Lung (tissue), 11 donors: ENCODE measurements at regions not wholly inside any gene's neighbourhood (a gene's known extent, or its start where the extent isn't known, plus 50 kb on each side); places are given as distances from the start of the nearest gene placed in this dataset.
"Not testable (repeated sequence)": the region's sequence is repeated elsewhere in the genome, so short reads cannot be mapped to it uniquely, and the experiment has no call there.

Experiments
- ATAC-seq: fragments of 200-7000 bp; cut with Tn5 transposase; one replicate; pipeline ENCODE4 v1.9.1; 2020; ENCODE audit warnings: moderate number of reproducible peaks; ENCODE audit not compliant: insufficient read depth, low FRiP score
- DNase-seq, 3 donors: peaks; one replicate each; pipeline ENCODE4 v3.0.0-alpha.2; 2013 to 2017
- H3K27ac ChIP-seq, 2 donors: one replicate each; pipeline ENCODE4 v1.5.1; 2013; ENCODE audit warnings: mild to moderate bottlenecking in 2 of 2, moderate library complexity in 2 of 2, control low read depth in 1 of 2, inconsistent platforms in 1 of 2, low read depth in 1 of 2, low read length in 1 of 2
- H3K27me3 ChIP-seq, 3 donors: one replicate each; pipeline ENCODE4 v1.5.1; 2013; ENCODE audit warnings: low read length in 2 of 3; ENCODE audit not compliant: control insufficient read depth in 3 of 3, insufficient read depth in 3 of 3
- H3K36me3 ChIP-seq, 4 donors: one replicate each; pipeline ENCODE4 v1.5.1; 2013; ENCODE audit warnings: low read length in 4 of 4, mild to moderate bottlenecking in 1 of 4, moderate library complexity in 1 of 4; ENCODE audit not compliant: control insufficient read depth in 4 of 4, insufficient read depth in 4 of 4
- H3K4me1 ChIP-seq, 5 donors: one replicate each; pipeline ENCODE4 v1.5.1; 2013; ENCODE audit warnings: low read length in 5 of 5, mild to moderate bottlenecking in 2 of 5, moderate library complexity in 1 of 5; ENCODE audit not compliant: control insufficient read depth in 5 of 5, insufficient read depth in 5 of 5
- H3K4me3 ChIP-seq: one replicate; pipeline ENCODE4 v1.5.1; 2013; ENCODE audit warnings: mild to moderate bottlenecking, control low read depth, moderate library complexity
- H3K9ac ChIP-seq, 2 donors: one replicate each; pipeline ENCODE4 v1.5.1; 2013; ENCODE audit warnings: low read length in 2 of 2, control low read depth in 1 of 2; ENCODE audit not compliant: insufficient read depth in 1 of 2
- H3K9me3 ChIP-seq, 4 donors: one replicate each; pipeline ENCODE4 v1.5.1; 2013; ENCODE audit warnings: low read length in 3 of 4, mild to moderate bottlenecking in 1 of 4, moderate library complexity in 1 of 4; ENCODE audit not compliant: control insufficient read depth in 4 of 4, insufficient read depth in 3 of 4
- WGBS, 2 donors: extraction: QIAGEN DNeasy Blood & Tissue Kit; methylation state at CpG; one replicate each; pipeline ENCODE4 v1.1.7; 2013; 5-methylcytosine and 5-hydroxymethylcytosine counted together
- TF ChIP-seq, protein P1 (sequence below): IDR thresholded peaks from 2 replicates; pipeline ENCODE4 v1.5.1; 2012; ENCODE audit warnings: mild to moderate bottlenecking; ENCODE audit errors: control extremely low read depth, extremely low read depth
- donor health status: control.
- donor health status: control.
- donor health status: Bipolar disorder and iron deficiency.
- donor health status: healthy.
- donor health status: DM: yes; HTN: yes; CAD: no.

DNA sequence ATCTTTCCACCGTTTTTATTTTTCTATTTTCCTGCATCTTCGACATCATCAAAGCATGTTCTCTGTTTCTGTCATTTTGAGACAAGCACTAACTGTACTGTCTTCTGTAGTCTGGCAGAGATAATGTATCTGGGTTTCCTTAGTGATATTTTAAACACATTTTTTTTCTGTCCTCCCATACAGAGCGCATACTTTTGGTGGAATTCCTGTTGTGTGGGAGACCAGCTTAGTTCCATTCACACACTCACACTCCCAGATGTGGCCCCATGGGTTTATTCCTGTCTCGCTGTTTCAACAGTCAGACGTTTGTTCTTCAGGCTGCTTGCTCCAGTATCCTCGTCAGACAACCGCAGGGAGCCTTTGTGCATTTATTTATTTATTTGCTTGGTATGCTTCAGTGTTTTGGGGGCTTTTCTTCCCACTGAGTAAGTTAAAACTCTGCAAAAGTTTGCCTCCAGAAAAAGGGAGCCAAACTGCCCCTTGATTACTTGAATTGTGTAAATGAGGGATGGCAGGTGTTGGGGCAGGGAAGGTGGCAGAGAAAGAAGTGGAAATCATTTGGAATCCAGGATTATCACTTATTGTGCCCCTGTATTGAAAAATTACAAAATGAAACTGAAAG is 456.8 kb upstream of the KLF6 start:
- H3K9ac ChIP-seq, result peak overlapping the region in 1 of 2 donors; percentile 1
- WGBS, 2 donors, result 44 to 68% methylated on average over 7 of the region's 7 CpGs
- no peaks in the 10 kb centered on the region for H3K9me3 ChIP-seq
- ATAC-seq (no peak), DNase-seq (peak; percentile 78 to 92 (median 92))
- no peak overlapping the region for H3K4me3 ChIP-seq
- H3K4me1 ChIP-seq, result peaks cover 0 to 25% (median 9%) of the 10 kb centered on the region in 5 donors
- peak overlapping the region; percentile 76 to 92 for H3K27ac ChIP-seq
- TF ChIP-seq, protein P1, sequence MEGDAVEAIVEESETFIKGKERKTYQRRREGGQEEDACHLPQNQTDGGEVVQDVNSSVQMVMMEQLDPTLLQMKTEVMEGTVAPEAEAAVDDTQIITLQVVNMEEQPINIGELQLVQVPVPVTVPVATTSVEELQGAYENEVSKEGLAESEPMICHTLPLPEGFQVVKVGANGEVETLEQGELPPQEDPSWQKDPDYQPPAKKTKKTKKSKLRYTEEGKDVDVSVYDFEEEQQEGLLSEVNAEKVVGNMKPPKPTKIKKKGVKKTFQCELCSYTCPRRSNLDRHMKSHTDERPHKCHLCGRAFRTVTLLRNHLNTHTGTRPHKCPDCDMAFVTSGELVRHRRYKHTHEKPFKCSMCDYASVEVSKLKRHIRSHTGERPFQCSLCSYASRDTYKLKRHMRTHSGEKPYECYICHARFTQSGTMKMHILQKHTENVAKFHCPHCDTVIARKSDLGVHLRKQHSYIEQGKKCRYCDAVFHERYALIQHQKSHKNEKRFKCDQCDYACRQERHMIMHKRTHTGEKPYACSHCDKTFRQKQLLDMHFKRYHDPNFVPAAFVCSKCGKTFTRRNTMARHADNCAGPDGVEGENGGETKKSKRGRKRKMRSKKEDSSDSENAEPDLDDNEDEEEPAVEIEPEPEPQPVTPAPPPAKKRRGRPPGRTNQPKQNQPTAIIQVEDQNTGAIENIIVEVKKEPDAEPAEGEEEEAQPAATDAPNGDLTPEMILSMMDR, result no peak
- no peaks in the 10 kb centered on the region for H3K36me3 ChIP-seq
- H3K27me3 ChIP-seq, result no peaks in the 10 kb centered on the region

DNA sequence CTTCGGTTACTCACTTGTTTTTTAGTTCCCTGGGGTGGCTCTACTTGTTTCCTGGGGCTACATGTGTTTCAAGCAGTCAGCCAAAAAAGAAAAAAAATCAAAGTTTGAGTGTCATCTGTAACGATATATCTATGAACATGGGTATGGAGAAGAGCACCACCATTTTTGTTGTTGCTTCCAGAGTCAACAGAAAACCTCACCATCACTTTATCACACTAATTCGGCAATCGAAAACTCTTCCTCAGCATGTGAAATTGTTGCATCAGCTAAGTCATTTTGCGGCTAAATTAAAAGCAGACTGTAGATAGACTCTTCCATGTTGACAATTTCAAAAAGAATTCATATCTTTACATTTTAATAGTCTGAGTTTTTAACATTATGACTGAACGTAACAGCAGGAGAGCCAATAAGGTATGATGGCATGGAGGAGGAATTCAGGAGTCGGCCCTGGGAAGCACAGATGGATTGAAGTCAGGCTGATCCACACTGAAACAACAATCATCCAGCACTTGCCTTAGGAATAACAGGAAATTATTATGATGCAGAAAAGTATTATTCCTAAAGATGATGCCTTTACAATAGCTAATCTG is 455.7 kb upstream of the KLF6 start:
- peak overlapping the region in 1 of 2 donors; percentile 92 for H3K27ac ChIP-seq
- no peak overlapping the region for H3K9ac ChIP-seq
- no peaks in the 10 kb centered on the region for H3K27me3 ChIP-seq
- WGBS, 2 donors, result 83 to 89% methylated on average over 7 of the region's 7 CpGs
- ATAC-seq, result no peak
- H3K36me3 ChIP-seq, result no peaks in the 10 kb centered on the region
- no peak for DNase-seq
- TF ChIP-seq, protein P1, result no peak
- H3K4me3 ChIP-seq, result no peak overlapping the region
- H3K4me1 ChIP-seq, result peaks cover 0 to 25% (median 9%) of the 10 kb centered on the region in 5 donors
- H3K9me3 ChIP-seq, result no peaks in the 10 kb centered on the region

DNA sequence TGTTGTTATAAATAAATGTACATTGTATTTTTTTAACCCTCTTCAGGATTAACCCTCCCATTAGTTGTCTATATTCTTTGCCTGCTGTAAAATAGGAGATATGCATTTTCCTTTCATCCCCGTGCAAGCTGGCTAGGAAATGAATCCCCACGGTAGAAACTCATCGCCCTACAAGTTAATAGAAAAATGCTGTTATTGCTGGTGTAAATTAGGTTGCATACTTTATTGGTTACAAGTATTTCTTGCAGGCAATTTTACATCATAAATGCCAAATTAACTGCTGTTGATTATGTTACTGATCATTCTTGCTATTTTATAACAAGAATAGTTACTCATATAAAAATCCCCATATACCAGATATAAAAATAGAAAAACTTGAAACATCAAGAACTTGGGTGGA is 454.2 kb upstream of the KLF6 start:
- no peak overlapping the region for H3K27ac ChIP-seq
- 96% methylated on average over 3 of the region's 3 CpGs for WGBS, 2 donors
- TF ChIP-seq, protein P1, result no peak

DNA sequence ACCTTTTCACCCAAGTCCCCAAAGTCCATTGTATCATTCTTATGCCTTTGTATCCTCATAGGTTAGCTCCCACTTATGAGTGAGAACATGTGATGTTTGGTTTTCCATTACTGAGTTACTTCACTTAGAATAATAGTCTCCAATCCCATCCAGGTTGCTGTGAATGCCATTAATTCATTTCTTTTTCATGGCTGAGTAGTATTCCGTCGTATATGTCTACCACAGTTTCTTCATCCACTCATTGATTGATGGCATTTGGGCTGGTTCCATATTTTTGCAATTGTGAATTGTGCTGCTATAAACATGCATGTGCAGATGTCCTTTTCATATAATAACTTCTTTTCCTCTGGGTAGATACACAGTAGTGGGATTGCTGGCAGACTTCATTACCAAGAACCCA is 451.9 kb upstream of the KLF6 start:
- H3K27ac ChIP-seq, H3K27me3 ChIP-seq, ATAC-seq, H3K9me3 ChIP-seq, H3K36me3 ChIP-seq, DNase-seq, H3K4me3 ChIP-seq, H3K9ac ChIP-seq: not testable (repeated sequence)
- H3K4me1 ChIP-seq, result peaks cover 0 to 12% (median 6%) of the 10 kb centered on the region in 5 donors
- 93 to 97% methylated on average over 2 of the region's 2 CpGs for WGBS, 2 donors

More for the DNA sequence above, 454.2 kb upstream of the KLF6 start:
- no peak overlapping the region for H3K4me3 ChIP-seq
- H3K4me1 ChIP-seq, result peaks cover 0 to 28% (median 8%) of the 10 kb centered on the region in 5 donors
- no peaks in the 10 kb centered on the region for H3K36me3 ChIP-seq
- no peak overlapping the region for H3K9ac ChIP-seq
- DNase-seq, result no peak
- no peak for ATAC-seq
- no peaks in the 10 kb centered on the region for H3K27me3 ChIP-seq
- no peaks in the 10 kb centered on the region for H3K9me3 ChIP-seq
